GM19395 (cell line): ENCODE measurements at regions not wholly inside any gene's neighbourhood (a gene's known extent, or its start where the extent isn't known, plus 50 kb on each side); places are given as distances from the start of the nearest gene placed in this dataset.
"Not testable (repeated sequence)": the region's sequence is repeated elsewhere in the genome, so short reads cannot be mapped to it uniquely, and the experiment has no call there.

ENCODE experiments used
- ATAC-seq: cut with Tn5 transposase; IDR thresholded peaks from one replicate; pipeline ENCODE4 v1.9.1; 2021; ENCODE audit warnings: mild to moderate bottlenecking, moderate library complexity; ENCODE audit not compliant: unreplicated experiment

DNA sequence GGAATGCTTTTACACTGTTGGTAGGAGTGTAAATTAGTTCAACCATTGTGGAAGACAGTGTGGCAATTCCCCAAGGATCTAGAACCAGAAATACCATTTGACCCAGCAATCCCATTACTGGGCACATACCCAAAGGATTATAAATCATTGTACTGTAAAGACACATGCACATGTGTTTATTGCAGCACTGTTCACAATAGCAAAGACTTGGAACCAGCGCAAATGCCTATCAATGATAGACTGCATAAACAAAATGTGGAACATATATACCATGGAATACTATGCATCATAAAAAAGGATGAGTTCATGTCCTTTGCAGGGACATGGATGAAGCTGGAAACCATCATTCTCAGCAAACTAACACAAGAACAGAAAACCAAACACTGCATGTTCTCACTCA, 174.8 kb upstream of the KRR1 start:
- not testable (repeated sequence) for ATAC-seq

DNA sequence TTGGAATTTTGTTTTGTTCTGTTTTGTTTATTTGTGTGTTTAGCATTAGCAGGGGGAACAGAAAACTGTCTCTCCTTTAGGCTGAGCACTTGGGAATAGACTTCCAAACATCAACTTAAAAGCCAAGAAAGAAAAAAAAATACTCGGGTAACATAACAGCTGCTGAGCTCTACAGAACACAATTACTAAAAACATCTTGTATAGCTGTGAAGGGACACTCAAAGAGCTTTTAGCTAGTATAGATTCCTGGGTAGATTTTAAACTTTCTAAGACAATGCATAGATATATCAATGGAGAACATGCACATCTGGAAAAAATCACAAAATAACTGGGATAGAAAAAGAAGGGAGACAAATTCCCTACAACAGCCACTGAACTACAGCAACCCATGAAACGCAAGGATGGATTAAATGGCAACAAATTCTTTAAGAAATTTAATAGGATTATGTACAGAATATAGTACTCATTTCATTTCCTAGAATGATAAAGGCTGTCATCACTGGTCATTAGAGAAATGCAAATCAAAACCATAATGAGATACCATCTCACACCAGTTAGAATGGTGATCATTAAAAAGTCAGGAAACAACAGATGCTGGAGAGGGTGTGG, 174.3 kb upstream of the KRR1 start:
- no peak for ATAC-seq

- ATAC-seq: no peak
These were observed 173.5 kb upstream of the KRR1 start for GRCh38 chr12:75684678-75685616.

DNA sequence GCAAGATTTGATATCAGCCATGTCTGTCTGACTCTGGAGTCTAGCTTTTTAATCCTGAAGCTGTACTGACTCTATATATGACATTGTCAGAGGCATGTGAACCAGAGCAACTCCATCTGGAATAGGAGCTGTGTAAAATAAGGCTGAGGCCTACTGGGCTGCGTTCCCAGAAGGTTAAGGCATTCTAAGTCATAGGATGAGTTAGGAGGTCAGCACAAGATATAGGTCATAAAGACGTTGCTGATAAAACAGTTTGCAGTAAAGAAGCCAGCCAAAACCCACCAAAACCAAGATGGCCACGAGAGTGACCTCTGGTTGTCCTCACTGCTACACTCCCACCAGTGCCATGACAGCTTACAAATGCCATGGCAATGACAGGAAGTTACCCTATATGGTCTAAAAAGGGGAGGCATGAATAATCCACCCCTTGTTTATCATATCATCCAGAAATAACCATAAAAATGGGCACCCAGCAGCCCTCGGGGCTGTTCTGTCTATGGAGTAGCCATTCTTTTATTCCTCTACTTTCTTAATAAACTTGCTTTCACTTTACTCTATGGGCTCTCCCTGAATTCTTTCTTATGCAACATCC, 172.7 kb upstream of the KRR1 start:
- ATAC-seq: not testable (repeated sequence)

DNA sequence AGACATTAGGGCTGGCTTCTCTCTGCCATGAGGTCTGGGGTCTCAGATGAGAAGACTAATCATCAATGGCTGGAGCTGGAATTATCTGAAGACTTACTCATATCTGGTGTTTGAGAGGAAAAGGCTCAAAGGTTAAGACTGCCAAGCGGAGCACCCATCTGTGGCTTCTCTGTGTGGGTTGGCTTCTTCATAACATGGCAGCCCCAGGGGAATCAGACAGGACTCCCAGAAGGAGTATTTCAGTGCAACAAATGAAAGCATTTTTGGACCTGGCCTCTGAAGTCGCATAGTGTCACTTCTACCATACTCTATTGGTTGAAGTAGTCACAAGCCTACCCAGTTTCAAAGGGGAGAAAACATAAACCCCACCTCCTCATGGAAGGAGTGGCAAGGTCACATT, 171.8 kb upstream of the KRR1 start:
- ATAC-seq: no peak

DNA sequence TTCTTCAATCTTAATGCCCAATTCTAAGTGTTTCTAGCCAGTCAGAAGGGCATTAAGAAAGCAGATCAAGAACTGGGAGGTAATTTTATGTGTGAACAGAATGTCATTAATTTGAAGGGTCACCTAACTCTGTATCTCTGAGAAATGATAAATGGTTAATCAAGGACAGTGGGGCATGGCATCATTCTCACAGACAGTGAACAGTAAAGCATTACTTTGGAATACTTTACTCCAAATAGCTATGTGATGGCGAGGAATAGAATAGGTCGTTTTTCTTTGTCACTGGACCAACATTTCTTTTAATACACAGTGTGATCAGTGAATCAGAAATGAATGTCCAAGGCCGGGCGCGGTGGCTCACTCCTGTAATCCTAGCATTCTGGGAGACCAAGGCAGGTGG, 166.1 kb upstream of the KRR1 start:
- ATAC-seq: no peak

DNA sequence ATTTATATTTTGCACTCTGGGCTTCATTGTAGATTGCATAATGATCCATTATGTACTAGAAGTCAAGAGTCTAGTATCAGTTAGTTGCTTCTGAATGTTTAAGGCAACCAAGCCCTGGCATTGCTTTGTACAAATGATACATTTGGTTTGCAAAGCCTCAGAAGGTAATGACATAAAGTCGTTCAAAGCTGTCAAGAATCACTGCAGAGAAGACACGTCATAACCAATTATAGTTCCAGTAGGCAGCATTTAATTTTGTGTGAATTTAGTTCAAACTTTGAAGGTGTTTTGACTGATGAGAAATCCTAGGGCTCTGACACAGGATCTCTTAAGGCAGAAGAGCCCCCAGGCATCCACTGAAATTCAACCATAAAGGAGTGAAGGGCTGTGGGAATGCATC, 163.0 kb upstream of the KRR1 start:
- ATAC-seq: no peak

GRCh38 chr12:75672200-75672599, 160.8 kb upstream of the KRR1 start:
- no peak for ATAC-seq

GRCh38 chr12:75670216-75670615, 158.8 kb upstream of the KRR1 start:
- no peak for ATAC-seq

- ATAC-seq: no peak
These were observed 155.5 kb upstream of the KRR1 start for GRCh38 chr12:75666939-75667334.

GRCh38 chr12:75666126-75666938, 154.9 kb upstream of the KRR1 start:
- ATAC-seq: no peak

DNA sequence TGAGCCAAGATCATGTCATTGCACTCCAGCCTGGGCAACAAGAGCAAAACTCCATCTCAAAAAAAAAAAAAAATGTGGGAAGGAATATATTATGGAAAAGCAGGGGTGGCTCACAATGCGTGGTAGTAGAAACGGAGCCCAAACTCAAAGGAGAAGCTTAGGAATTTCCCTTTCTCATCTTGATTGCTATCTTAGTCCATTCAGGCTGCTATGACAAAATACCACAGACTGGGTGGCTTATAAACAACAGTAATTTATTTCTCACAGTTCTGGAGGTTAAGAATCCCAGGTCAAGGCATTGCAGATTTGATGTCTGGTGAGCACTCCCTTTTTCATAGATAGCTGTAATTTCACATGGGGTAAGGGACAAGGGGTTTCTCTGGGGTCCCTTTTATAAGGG, 153.8 kb upstream of the KRR1 start:
- ATAC-seq: no peak

DNA sequence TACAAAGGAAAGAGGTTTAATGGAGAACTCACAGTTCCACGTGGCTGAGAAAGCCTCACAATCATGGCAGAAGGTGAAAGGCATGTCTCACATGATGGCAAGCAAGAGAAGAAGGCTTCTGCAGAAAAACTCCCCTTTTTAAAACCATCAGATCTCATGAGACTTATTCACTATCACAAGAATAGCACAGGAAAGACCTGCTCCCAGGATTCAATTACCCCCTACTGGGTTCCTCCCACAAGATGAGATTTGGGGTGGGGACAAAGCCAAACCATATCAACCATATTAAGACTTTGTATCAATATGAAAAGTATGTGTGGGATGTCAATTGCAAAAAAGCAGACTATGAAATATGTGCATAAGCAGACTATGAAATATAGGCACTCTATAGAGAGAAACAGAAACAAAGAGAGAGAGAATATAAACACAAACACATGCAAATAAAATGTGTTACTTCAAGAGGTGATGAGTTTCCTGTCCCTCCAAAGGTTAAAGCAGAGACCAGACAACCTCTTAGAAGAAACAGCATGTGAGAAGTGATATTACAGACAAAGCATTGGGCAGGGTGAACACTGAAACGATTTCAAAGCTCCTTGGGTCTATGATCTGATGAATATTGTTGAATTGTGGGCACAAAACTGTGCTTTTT, 151.2 kb upstream of the KRR1 start:
- no peak for ATAC-seq

DNA sequence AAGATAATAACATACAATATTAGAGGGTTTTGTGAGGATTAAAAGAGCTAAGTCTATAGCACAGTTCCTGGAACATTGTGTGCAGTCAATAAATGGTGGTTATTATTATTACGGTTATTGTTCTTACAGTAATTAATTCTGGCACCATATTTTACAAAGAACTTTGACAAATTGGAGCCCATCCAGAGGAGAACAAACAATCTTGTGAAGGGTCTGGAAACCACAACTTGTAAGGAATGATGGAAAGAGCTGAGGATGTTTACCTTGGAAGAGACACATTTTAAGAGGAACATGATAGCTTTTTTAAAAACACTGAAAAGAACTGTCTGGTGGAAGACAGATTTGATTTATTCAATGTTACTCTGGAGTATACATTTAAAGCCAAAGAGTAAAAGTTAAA, 150.5 kb upstream of the KRR1 start:
- ATAC-seq: no peak

DNA sequence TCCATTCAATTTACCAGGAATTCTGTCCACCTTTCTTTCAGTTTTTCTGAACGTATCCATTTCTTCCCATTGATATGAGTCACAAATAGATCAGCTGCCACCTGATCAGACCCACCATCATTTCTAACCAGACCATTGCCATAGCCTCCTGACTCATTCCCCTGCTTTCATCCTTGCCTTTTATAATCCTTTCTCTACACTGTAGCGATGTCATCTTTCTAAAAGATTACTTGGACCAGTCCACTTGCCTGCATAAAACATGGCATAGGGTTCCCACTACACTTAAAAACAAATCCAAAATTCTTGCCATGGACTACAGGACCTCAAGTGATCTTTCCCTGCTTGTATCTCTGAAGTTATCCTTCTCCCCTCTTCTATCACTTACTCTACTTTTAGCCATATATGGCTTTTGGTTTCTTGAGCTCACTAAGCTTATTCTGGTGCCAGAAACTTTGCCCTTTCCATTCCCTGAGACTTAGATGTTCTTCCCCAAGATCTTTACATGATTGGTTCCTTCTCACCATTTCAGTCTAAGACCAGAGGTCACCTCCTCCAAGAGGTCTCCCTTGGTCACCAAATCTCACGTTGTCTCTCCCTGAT, 149.5 kb upstream of the KRR1 start:
- ATAC-seq: no peak

- ATAC-seq: no peak
These were observed 148.7 kb upstream of the KRR1 start for GRCh38 chr12:75660107-75660530.

- no peak for ATAC-seq
These were observed 147.8 kb upstream of the KRR1 start for GRCh38 chr12:75658901-75659823.

GRCh38 chr12:75658286-75658685, 146.9 kb upstream of the KRR1 start:
- no peak for ATAC-seq

GRCh38 chr12:75657831-75658230, 146.4 kb upstream of the KRR1 start:
- no peak for ATAC-seq
